Naive thymus-derived CD4-positive, alpha-beta T cell (primary cell): ENCODE measurements at regions not wholly inside any gene's neighbourhood (a gene's known extent, or its start where the extent isn't known, plus 50 kb on each side); places are given as distances from the start of the nearest gene placed in this dataset.

ENCODE experiments used
- ATAC-seq: fragments of 150-1000 bp; cut with Tn5 transposase; 2 replicates; pipeline ENCODE4 v1.10.0; 2021; ENCODE audit warnings: mild to moderate bottlenecking, moderate library complexity
- CTCF ChIA-PET: fragments of 350-600 bp; sonication (Branson Sonifier 250); formaldehyde crosslinking; loops from one replicate; lab custom pipeline; 2021; ENCODE audit warnings: antibody characterized with exemption; lab: Charles Lee
- POLR2A ChIA-PET: fragments of 350-600 bp; sonication (Branson Sonifier 250); formaldehyde crosslinking; loops from one replicate; lab custom pipeline; 2021; ENCODE audit warnings: antibody characterized with exemption, inconsistent platforms; lab: Charles Lee
- DNase-seq, 9 donors: peaks; one replicate each; pipeline versions ENCODE4 v3.0.0 to v3.0.0-alpha.2; 2020 to 2022; ENCODE audit warnings: mixed read lengths in 1 of 9
- H3K27ac ChIP-seq: one replicate; pipeline ENCODE4 v1.7.0; 2013; ENCODE audit warnings: mild to moderate bottlenecking, low read depth, low read length, moderate library complexity
- H3K27me3 ChIP-seq, 2 donors: one replicate each; pipeline ENCODE4 v1.7.0; 2013; ENCODE audit warnings: low read length in 2 of 2, mild to moderate bottlenecking in 2 of 2, moderate library complexity in 2 of 2; ENCODE audit not compliant: control insufficient read depth in 2 of 2, insufficient read depth in 2 of 2
- H3K36me3 ChIP-seq, 3 experiments: 1 replicate in 2 of 3; 2 replicates in 1 of 3; pipeline ENCODE4 v1.7.0; 2013; ENCODE audit warnings: low read length in 3 of 3, mild to moderate bottlenecking in 3 of 3, moderate library complexity in 1 of 3; ENCODE audit not compliant: insufficient read depth in 3 of 3, control insufficient read depth in 2 of 3
- H3K4me1 ChIP-seq, 2 donors: one replicate each; pipeline ENCODE4 v1.7.0; 2013; ENCODE audit warnings: low read length in 2 of 2, mild to moderate bottlenecking in 2 of 2, moderate library complexity in 1 of 2; ENCODE audit not compliant: control insufficient read depth in 2 of 2, insufficient read depth in 2 of 2
- H3K4me3 ChIP-seq: 2 replicates; pipeline ENCODE4 v1.7.0; 2013; ENCODE audit warnings: mild to moderate bottlenecking, low read length
- H3K9me3 ChIP-seq, 3 experiments: 1 replicate in 2 of 3; 2 replicates in 1 of 3; pipeline ENCODE4 v1.7.0; 2013; ENCODE audit warnings: low read length in 3 of 3; ENCODE audit not compliant: control insufficient read depth in 2 of 3
- H3K27ac Mint-ChIP-seq, 9 donors: one replicate each; pipeline ENCODE4 v1.8.0; 2020 to 2022; ENCODE audit warnings: mixed read lengths in 9 of 9, mild to moderate bottlenecking in 8 of 9, moderate library complexity in 5 of 9, inconsistent platforms in 2 of 9
- H3K27me3 Mint-ChIP-seq, 5 donors: one replicate each; pipeline ENCODE4 v1.8.0; 2021 to 2022; ENCODE audit warnings: mixed read lengths in 5 of 5, mild to moderate bottlenecking in 1 of 5
- H3K36me3 Mint-ChIP-seq, 5 donors: one replicate each; pipeline ENCODE4 v1.8.0; 2020 to 2022; ENCODE audit warnings: mixed read lengths in 5 of 5, mild to moderate bottlenecking in 3 of 5, inconsistent platforms in 1 of 5
- H3K4me1 Mint-ChIP-seq, 7 donors: one replicate each; pipeline ENCODE4 v1.8.0; 2020 to 2022; ENCODE audit warnings: mixed read lengths in 7 of 7, mild to moderate bottlenecking in 3 of 7, inconsistent platforms in 1 of 7
- H3K4me3 Mint-ChIP-seq, 10 donors: one replicate each; pipeline ENCODE4 v1.8.0; 2020 to 2022; ENCODE audit warnings: mild to moderate bottlenecking in 10 of 10, mixed read lengths in 10 of 10, moderate library complexity in 6 of 10, inconsistent platforms in 2 of 10
- H3K9me3 Mint-ChIP-seq, 11 donors: one replicate each; pipeline ENCODE4 v1.8.0; 2020 to 2022; ENCODE audit warnings: mixed read lengths in 11 of 11, mild to moderate bottlenecking in 4 of 11, inconsistent platforms in 1 of 11, moderate library complexity in 1 of 11
- intact Hi-C, 2 donors: fragments of 100-400 bp; cut with micrococcal nuclease; formaldehyde crosslinking; loops; one replicate each; pipeline ENCODE4 v1.15.1; 2023

DNA sequence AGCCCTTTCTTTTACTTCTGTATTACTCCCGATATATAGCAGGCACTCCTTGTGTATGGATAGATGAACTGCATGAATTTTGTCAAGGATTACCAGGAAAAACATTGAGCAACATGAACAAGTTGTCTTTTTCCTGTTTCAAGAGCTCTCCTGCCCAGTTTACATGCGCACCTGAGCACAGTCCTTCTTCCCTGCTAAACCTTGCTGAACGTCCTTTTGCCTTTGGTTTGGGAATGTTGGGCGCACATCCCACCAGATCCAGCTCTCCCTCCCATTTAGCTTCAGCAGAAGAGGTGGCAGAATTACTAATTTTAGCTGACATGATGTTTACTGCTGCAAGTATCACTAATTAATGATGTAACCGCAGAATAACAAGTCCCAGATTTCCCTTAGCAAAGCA, 121.4 kb upstream of the TMCC3 start:
- DNase-seq (no peak), ATAC-seq (no peak)
- ChIA-PET POLR2A (no interaction called here), CTCF (no interaction called here)
- H3K4me3 ChIP-seq = no peak overlapping the region
- Mint-ChIP-seq H3K4me1 (peaks cover 0 to 10% (median 8%) of the 10 kb centered on the region in 7 donors), H3K36me3 (peaks cover 0 to 6% (median 0%) of the 10 kb centered on the region in 5 donors), H3K27ac (no peak overlapping the region), H3K4me3 (no peak overlapping the region), H3K9me3 (peaks cover 0 to 4% (median 0%) of the 10 kb centered on the region in 11 donors), H3K27me3 (peaks cover 6 to 45% (median 24%) of the 10 kb centered on the region in 5 donors)
- H3K36me3 ChIP-seq = no peaks in the 10 kb centered on the region
- no peaks in the 10 kb centered on the region for H3K9me3 ChIP-seq
- H3K27ac ChIP-seq = no peak overlapping the region
- H3K27me3 ChIP-seq = no peaks in the 10 kb centered on the region
- intact Hi-C loops = no loop called here
- H3K4me1 ChIP-seq = no peaks in the 10 kb centered on the region

DNA sequence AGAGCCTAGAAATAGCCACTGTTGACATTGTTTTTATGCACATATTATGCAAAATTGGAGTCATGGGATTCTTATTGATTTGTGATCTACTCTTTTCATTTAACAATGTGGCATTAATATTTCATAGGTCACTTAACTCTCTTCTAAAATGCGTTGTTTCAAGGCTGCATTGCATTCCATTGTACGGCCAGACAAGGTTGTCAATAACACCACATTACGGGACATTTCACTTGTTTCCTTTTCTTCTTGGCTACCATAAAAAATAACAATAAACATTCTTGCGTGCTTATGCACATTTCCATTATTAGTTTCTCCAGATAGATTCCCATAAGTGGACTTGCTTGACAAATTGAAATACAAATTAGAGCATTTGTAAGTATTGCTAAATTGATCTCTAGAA, 120.8 kb upstream of the TMCC3 start:
- intact Hi-C loops = no loop called here
- H3K27me3 Mint-ChIP-seq = peaks cover 6 to 45% (median 19%) of the 10 kb centered on the region in 5 donors
- peaks cover 0 to 6% (median 0%) of the 10 kb centered on the region in 5 donors for H3K36me3 Mint-ChIP-seq
- DNase-seq (no peak), ATAC-seq (no peak)
- no peak overlapping the region for H3K27ac ChIP-seq
- ChIA-PET CTCF (no interaction called here), POLR2A (no interaction called here)
- no peaks in the 10 kb centered on the region for H3K9me3 ChIP-seq
- H3K4me3 ChIP-seq = no peak overlapping the region
- H3K4me1 Mint-ChIP-seq = peaks cover 0 to 10% (median 8%) of the 10 kb centered on the region in 7 donors
- H3K9me3 Mint-ChIP-seq = peaks cover 0 to 4% (median 0%) of the 10 kb centered on the region in 11 donors
- H3K4me1 ChIP-seq = no peaks in the 10 kb centered on the region
- no peak overlapping the region for H3K27ac Mint-ChIP-seq
- H3K36me3 ChIP-seq = no peaks in the 10 kb centered on the region
- H3K4me3 Mint-ChIP-seq = no peak overlapping the region
- no peaks in the 10 kb centered on the region for H3K27me3 ChIP-seq

DNA sequence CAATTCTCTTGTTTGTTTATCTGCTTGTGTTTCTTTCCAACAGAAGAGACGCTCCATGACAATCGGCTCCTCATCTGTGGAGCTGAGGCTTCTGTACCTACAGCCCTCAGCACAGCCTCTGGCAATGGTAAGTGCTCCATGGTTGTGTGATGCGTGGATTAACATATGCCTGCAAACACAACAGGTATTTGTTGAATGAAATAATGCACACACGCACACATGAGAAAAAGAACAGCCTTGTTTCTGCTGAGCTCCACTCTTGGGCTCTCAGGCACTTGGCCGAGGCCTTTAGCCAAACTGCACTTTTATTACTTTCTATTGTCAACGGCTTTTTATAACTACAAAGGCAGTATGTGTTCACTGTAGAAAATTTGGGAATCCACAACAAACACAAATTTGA, 120.4 kb upstream of the TMCC3 start:
- H3K36me3 ChIP-seq = no peaks in the 10 kb centered on the region
- no peaks in the 10 kb centered on the region for H3K9me3 ChIP-seq
- ChIA-PET POLR2A (no interaction called here), CTCF (no interaction called here)
- no peaks in the 10 kb centered on the region for H3K27me3 ChIP-seq
- ATAC-seq (no peak), DNase-seq (no peak)
- Mint-ChIP-seq H3K4me3 (no peak overlapping the region), H3K9me3 (peaks cover 0 to 4% (median 0%) of the 10 kb centered on the region in 11 donors), H3K36me3 (peaks cover 0 to 6% (median 0%) of the 10 kb centered on the region in 5 donors), H3K27me3 (peaks cover 6 to 45% (median 19%) of the 10 kb centered on the region in 5 donors), H3K4me1 (peaks cover 0 to 10% (median 8%) of the 10 kb centered on the region in 7 donors), H3K27ac (no peak overlapping the region)
- intact Hi-C loops = no loop called here
- no peak overlapping the region for H3K27ac ChIP-seq
- H3K4me1 ChIP-seq = no peaks in the 10 kb centered on the region
- H3K4me3 ChIP-seq = no peak overlapping the region

DNA sequence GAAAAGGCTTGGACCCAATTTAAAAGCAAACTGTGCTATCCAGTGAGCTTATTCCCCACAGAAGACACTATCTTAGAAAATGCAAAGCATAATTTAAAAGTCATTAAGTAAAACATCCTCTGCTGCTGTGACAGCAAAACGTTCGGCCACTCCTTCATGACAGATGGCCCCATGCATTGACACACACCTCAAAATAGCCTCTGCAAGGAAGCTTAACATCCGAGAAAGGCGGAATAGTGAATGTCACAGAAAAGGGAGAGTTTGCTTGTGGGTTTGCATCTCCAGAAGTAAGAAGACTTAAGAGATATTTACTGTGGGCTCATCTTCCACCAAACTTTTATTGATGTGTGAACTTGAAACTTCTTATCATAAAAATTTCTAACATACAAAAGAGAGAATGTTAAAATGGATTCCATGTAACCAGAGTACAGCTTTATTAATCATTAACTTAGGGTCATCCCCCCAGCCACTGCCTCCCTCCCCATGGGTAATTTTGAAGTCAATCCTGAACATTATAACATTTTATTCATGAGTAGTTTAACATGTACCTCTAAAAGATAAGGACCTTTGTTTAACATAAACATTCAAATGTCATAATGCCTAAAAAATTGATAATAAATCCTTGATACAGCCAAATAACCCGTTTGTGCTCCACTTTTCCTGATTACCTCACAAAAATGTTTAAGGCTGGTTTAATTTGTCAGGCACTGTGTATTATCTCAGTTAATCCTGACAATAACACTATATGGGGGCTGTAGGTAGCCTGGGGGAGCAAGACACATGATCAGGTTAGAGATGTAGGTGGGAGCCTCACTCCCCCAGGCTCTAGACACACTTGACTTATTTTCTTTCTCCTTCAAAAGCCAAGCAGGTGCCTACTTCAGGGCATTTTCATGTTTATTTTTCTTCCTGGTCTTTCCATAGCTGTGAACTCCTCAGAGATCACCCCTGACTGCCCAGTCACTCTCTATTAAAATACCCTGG, 119.7 kb upstream of the TMCC3 start:
- H3K27ac Mint-ChIP-seq = no peak overlapping the region
- no peaks in the 10 kb centered on the region for H3K4me1 ChIP-seq
- H3K4me3 Mint-ChIP-seq = no peak overlapping the region
- no peaks in the 10 kb centered on the region for H3K36me3 ChIP-seq
- ATAC-seq = no peak
- no peak overlapping the region for H3K4me3 ChIP-seq
- POLR2A ChIA-PET = no interaction called here
- peaks cover 10 to 45% (median 19%) of the 10 kb centered on the region in 5 donors for H3K27me3 Mint-ChIP-seq
- DNase-seq = no peak
- intact Hi-C loops = loop anchor here in 1 of 2 donors (10.0 kb wide), 1 partner anchor 165 kb away; no protein-coding TSS in a partner anchor
- H3K4me1 Mint-ChIP-seq = peaks cover 0 to 9% (median 8%) of the 10 kb centered on the region in 7 donors
- no peaks in the 10 kb centered on the region for H3K9me3 ChIP-seq
- peaks cover 0 to 4% (median 0%) of the 10 kb centered on the region in 11 donors for H3K9me3 Mint-ChIP-seq
- peaks cover 0 to 6% (median 0%) of the 10 kb centered on the region in 5 donors for H3K36me3 Mint-ChIP-seq
- CTCF ChIA-PET = interaction anchor here (0.6 kb wide), 1 partner anchor 581 kb away, joined by 3 read pairs; no protein-coding TSS in a partner anchor
- no peak overlapping the region for H3K27ac ChIP-seq
- no peaks in the 10 kb centered on the region for H3K27me3 ChIP-seq

DNA sequence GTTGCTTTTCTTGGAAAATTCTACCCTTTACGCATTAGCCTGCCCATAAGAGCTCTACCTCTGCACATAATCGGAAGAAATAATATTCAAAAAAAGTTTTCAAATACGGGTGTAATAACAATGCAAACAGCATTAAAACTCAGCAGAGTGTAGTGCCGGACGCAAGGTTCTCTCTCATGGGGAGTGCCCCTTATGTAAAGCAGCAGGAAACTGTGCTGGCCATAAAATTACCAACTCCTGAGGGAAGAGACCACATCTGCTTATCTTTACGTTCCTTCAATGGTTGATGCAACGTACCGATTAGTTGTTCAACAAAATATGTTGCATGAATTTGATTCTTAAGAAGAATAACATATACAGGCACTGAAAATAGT, 118.7 kb upstream of the TMCC3 start:
- ATAC-seq (peak; percentile 57), DNase-seq (no peak)
- peaks cover 0 to 3% (median 0%) of the 10 kb centered on the region in 5 donors for H3K36me3 Mint-ChIP-seq
- no peaks in the 10 kb centered on the region for H3K27me3 ChIP-seq
- intact Hi-C loops = loop anchor here in 1 of 2 donors (10.0 kb wide), 1 partner anchor 164 kb away; no protein-coding TSS in a partner anchor
- CTCF ChIA-PET = no interaction called here
- no peak overlapping the region for H3K4me3 ChIP-seq
- no peak overlapping the region for H3K27ac Mint-ChIP-seq
- H3K4me3 Mint-ChIP-seq = no peak overlapping the region
- H3K9me3 Mint-ChIP-seq = peaks cover 0 to 2% (median 0%) of the 10 kb centered on the region in 11 donors
- no peak overlapping the region for H3K27ac ChIP-seq
- H3K4me1 Mint-ChIP-seq = peaks cover 0 to 9% (median 8%) of the 10 kb centered on the region in 7 donors
- H3K9me3 ChIP-seq = no peaks in the 10 kb centered on the region
- H3K4me1 ChIP-seq = no peaks in the 10 kb centered on the region
- POLR2A ChIA-PET = no interaction called here
- H3K27me3 Mint-ChIP-seq = peaks cover 11 to 45% (median 16%) of the 10 kb centered on the region in 5 donors
- H3K36me3 ChIP-seq = no peaks in the 10 kb centered on the region

DNA sequence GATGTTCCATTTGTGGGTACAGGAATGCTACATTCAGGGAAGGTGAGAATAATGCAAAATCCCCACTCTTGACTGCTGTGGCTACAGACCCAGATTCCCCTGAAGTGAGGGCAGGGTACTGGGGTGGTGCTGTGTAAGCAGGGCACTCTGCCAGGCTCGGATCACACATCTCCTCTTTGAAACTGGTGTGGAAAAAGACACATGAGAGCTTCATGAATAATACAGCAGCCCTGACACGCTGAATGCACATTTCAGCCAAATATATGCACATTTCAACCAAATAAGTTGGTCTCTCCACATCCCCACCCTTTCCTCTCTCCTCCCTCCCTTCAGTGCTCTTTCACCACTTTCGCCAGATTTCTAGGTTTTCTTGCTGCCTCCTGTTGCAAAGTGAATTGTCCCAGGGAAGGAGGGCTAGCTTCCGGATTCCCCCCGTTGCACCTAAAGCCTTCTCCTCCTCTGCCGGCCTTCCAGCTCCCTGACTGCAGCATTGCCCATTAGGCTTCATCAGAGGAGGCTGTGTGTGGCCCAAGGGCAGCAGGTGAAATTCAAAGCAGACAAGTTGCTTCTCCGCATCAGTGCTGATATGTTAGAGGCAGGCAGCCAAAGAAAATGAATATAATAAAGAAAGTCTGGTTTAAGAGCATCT, 118.2 kb upstream of the TMCC3 start:
- H3K4me3 ChIP-seq = no peak overlapping the region
- ATAC-seq (no peak), DNase-seq (no peak)
- no peaks in the 10 kb centered on the region for H3K4me1 ChIP-seq
- no peaks in the 10 kb centered on the region for H3K36me3 ChIP-seq
- Mint-ChIP-seq H3K27me3 (peaks cover 11 to 43% (median 16%) of the 10 kb centered on the region in 5 donors), H3K36me3 (no peaks in the 10 kb centered on the region), H3K9me3 (peaks cover 0 to 2% (median 0%) of the 10 kb centered on the region in 11 donors), H3K4me1 (peaks cover 0 to 9% (median 8%) of the 10 kb centered on the region in 7 donors), H3K27ac (no peak overlapping the region), H3K4me3 (no peak overlapping the region)
- CTCF ChIA-PET = no interaction called here
- POLR2A ChIA-PET = no interaction called here
- no peaks in the 10 kb centered on the region for H3K27me3 ChIP-seq
- H3K9me3 ChIP-seq = no peaks in the 10 kb centered on the region
- intact Hi-C loops = loop anchor here in 1 of 2 donors (10.0 kb wide), 1 partner anchor 164 kb away; no protein-coding TSS in a partner anchor
- H3K27ac ChIP-seq = no peak overlapping the region
